Fibroblast of lung (primary cell): ENCODE measurements at regions not wholly inside any gene's neighbourhood (a gene's known extent, or its start where the extent isn't known, plus 50 kb on each side); places are given as distances from the start of the nearest gene placed in this dataset.

Source experiments
- DNase-seq, 2 donors: peaks; one replicate each; pipeline versions ENCODE4 v3.0.0 to v3.0.0-alpha.2; 2010; ENCODE audit warnings: low read depth in 2 of 2
- H2AFZ ChIP-seq: 2 replicates; pipeline ENCODE4 v1.5.1; 2012; ENCODE audit warnings: low read length, control low read depth, inconsistent platforms
- H3K27ac ChIP-seq: 2 replicates; pipeline ENCODE4 v1.5.1; 2011; ENCODE audit warnings: low read length, control low read depth; ENCODE audit not compliant: insufficient read depth
- H3K27me3 ChIP-seq: 2 replicates; pipeline ENCODE4 v1.5.1; 2011; ENCODE audit warnings: mild to moderate bottlenecking, low read length; ENCODE audit not compliant: control insufficient read depth, insufficient read depth
- H3K36me3 ChIP-seq: 2 replicates; pipeline ENCODE4 v1.5.1; 2011; ENCODE audit warnings: low read length; ENCODE audit not compliant: control insufficient read depth, insufficient read depth
- H3K4me1 ChIP-seq: 2 replicates; pipeline ENCODE4 v1.5.1; 2011; ENCODE audit warnings: low read length; ENCODE audit not compliant: control insufficient read depth, insufficient read depth; ENCODE audit errors: extremely low read depth
- H3K4me2 ChIP-seq: 2 replicates; pipeline ENCODE4 v1.5.1; 2011; ENCODE audit warnings: low read length, control low read depth; ENCODE audit not compliant: insufficient read depth; ENCODE audit errors: extremely low read depth
- H3K4me3 ChIP-seq, 4 experiments: fragments of 200-600 bp in 1 of 4; sonication (generic) in 1 of 4; replicated peaks in 1 of 4; 2 replicates each; pipeline ENCODE4 v1.5.1; 2011 to 2016; ENCODE audit warnings: low read length in 4 of 4, low read depth in 3 of 4, mild to moderate bottlenecking in 3 of 4, control low read depth in 2 of 4, inconsistent platforms in 1 of 4, mixed read lengths in 1 of 4; ENCODE audit not compliant: insufficient read depth in 1 of 4; ENCODE audit errors: control extremely low read depth in 1 of 4
- H3K79me2 ChIP-seq: 2 replicates; pipeline ENCODE4 v1.5.1; 2012; ENCODE audit warnings: mild to moderate bottlenecking, low read length, inconsistent platforms; ENCODE audit not compliant: control insufficient read depth, insufficient read depth
- H3K9ac ChIP-seq: 2 replicates; pipeline ENCODE4 v1.5.1; 2011; ENCODE audit warnings: mild to moderate bottlenecking, low read length, control low read depth; ENCODE audit not compliant: insufficient read depth
- H3K9me3 ChIP-seq: 2 replicates; pipeline ENCODE4 v1.5.1; 2012; ENCODE audit warnings: low read depth, low read length; ENCODE audit not compliant: control insufficient read depth, insufficient read depth
- H4K20me1 ChIP-seq: 2 replicates; pipeline ENCODE4 v1.5.1; 2011; ENCODE audit warnings: low read length; ENCODE audit not compliant: control insufficient read depth, insufficient read depth; ENCODE audit errors: extremely low read depth
- EZH2 ChIP-seq: IDR thresholded peaks from 2 replicates; pipeline ENCODE4 v1.5.1; 2012; ENCODE audit warnings: low read length, control low read depth, mild to moderate bottlenecking; ENCODE audit errors: missing control alignments
- TF ChIP-seq, protein P1 (sequence below), 2 donors: IDR thresholded peaks in 1 of 2; conservative IDR thresholded peaks in 1 of 2; 1 replicate in 1 of 2; 2 replicates in 1 of 2; pipeline ENCODE4 v1.5.1; 2011 to 2012; ENCODE audit warnings: low read length in 2 of 2, control low read depth in 1 of 2, inconsistent platforms in 1 of 2, low read depth in 1 of 2, mild to moderate bottlenecking in 1 of 2

DNA sequence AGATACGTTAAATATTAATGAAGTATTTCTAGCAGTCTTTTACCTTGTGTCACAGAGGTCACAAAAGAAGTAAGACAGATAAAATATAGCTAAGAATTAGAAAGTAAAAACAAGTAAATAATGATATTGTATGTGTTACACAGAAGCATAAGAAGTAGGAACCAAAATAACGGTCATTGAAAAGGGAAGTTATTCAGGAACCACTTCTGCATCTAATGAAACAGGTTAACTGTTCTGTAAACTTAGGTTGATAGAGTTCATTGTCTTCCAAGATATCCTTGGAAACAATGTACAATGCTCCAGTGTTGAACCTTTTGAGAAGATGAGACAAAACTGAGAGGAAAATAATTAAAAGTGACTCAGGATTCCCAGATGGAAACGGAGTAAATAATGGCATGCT, 57.1 kb upstream of the CD302 start:
- no peaks in the 10 kb centered on the region for H3K79me2 ChIP-seq

DNA sequence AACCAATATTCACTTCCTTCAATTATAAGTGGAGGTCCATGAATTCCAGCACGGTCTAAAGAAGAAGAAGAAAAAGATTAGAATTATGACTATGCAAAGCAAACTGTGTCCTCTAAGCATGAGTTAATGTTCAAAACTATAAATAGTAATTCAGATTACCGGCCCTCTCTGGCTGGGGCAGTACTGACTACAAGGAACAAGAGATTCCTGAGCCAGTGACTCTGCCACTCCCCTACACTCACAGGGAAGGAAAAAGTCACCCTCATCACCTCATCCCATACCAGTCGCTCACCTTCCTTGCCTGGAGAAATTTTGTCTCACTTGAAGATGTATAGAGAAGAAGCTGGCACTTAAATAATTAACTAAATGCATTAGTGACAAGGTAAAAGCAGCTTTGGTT, 56.5 kb upstream of the CD302 start:
- H2AFZ ChIP-seq, result no peak overlapping the region
- H3K79me2 ChIP-seq, result no peaks in the 10 kb centered on the region
- no peak for DNase-seq
- H3K9ac ChIP-seq, result no peak overlapping the region
- no peaks in the 10 kb centered on the region for H3K4me1 ChIP-seq
- TF ChIP-seq, protein P1, sequence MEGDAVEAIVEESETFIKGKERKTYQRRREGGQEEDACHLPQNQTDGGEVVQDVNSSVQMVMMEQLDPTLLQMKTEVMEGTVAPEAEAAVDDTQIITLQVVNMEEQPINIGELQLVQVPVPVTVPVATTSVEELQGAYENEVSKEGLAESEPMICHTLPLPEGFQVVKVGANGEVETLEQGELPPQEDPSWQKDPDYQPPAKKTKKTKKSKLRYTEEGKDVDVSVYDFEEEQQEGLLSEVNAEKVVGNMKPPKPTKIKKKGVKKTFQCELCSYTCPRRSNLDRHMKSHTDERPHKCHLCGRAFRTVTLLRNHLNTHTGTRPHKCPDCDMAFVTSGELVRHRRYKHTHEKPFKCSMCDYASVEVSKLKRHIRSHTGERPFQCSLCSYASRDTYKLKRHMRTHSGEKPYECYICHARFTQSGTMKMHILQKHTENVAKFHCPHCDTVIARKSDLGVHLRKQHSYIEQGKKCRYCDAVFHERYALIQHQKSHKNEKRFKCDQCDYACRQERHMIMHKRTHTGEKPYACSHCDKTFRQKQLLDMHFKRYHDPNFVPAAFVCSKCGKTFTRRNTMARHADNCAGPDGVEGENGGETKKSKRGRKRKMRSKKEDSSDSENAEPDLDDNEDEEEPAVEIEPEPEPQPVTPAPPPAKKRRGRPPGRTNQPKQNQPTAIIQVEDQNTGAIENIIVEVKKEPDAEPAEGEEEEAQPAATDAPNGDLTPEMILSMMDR (conservative IDR thresholded peaks at IDR 0.05 in 1 of 2, IDR thresholded peaks at IDR 0.05 in 1 of 2; ENCODE audit: low read depth in 1 of 2, low read length in 2 of 2), result no peak
- no peak for TF ChIP-seq EZH2
- H3K27ac ChIP-seq, result no peak overlapping the region
- no peaks in the 10 kb centered on the region for H3K27me3 ChIP-seq
- no peak overlapping the region for H3K4me2 ChIP-seq
- no peaks in the 10 kb centered on the region for H3K9me3 ChIP-seq
- no peak overlapping the region for H3K4me3 ChIP-seq
- no peaks in the 10 kb centered on the region for H4K20me1 ChIP-seq
- H3K36me3 ChIP-seq, result no peaks in the 10 kb centered on the region

More for the DNA sequence above, 57.1 kb upstream of the CD302 start:
- Histone ChIP-seq H2AFZ (no peak overlapping the region), H3K4me1 (no peaks in the 10 kb centered on the region), H3K4me3 (no peak overlapping the region), H4K20me1 (no peaks in the 10 kb centered on the region), H3K9me3 (no peaks in the 10 kb centered on the region), H3K36me3 (no peaks in the 10 kb centered on the region), H3K9ac (no peak overlapping the region), H3K4me2 (no peak overlapping the region), H3K27me3 (no peaks in the 10 kb centered on the region), H3K27ac (no peak overlapping the region)
- TF ChIP-seq, protein P1 (conservative IDR thresholded peaks at IDR 0.05 in 1 of 2, IDR thresholded peaks at IDR 0.05 in 1 of 2; ENCODE audit: low read depth in 1 of 2, low read length in 2 of 2), result no peak
- no peak for TF ChIP-seq EZH2
- DNase-seq, result no peak

- Histone ChIP-seq H3K27me3 (no peaks in the 10 kb centered on the region), H3K9me3 (no peaks in the 10 kb centered on the region), H3K79me2 (no peaks in the 10 kb centered on the region), H3K36me3 (no peaks in the 10 kb centered on the region), H3K4me2 (no peak overlapping the region), H3K4me3 (no peak overlapping the region), H3K27ac (no peak overlapping the region), H2AFZ (no peak overlapping the region), H4K20me1 (no peaks in the 10 kb centered on the region), H3K9ac (no peak overlapping the region), H3K4me1 (no peaks in the 10 kb centered on the region)
- TF ChIP-seq, protein P1 (conservative IDR thresholded peaks at IDR 0.05 in 1 of 2, IDR thresholded peaks at IDR 0.05 in 1 of 2; ENCODE audit: low read depth in 1 of 2, low read length in 2 of 2), result no peak
- TF ChIP-seq EZH2, result no peak
- no peak for DNase-seq
These were observed 55.1 kb upstream of the CD302 start for GRCh38 chr2:159853101-159853500.
